ENCODE measurements at regions not wholly inside any gene's neighbourhood (a gene's known extent, or its start where the extent isn't known, plus 50 kb on each side); places are given as distances from the start of the nearest gene placed in this dataset.
A peak's percentile ranks its signal among the peaks of the same experiment; 100 is the strongest.

DNA sequence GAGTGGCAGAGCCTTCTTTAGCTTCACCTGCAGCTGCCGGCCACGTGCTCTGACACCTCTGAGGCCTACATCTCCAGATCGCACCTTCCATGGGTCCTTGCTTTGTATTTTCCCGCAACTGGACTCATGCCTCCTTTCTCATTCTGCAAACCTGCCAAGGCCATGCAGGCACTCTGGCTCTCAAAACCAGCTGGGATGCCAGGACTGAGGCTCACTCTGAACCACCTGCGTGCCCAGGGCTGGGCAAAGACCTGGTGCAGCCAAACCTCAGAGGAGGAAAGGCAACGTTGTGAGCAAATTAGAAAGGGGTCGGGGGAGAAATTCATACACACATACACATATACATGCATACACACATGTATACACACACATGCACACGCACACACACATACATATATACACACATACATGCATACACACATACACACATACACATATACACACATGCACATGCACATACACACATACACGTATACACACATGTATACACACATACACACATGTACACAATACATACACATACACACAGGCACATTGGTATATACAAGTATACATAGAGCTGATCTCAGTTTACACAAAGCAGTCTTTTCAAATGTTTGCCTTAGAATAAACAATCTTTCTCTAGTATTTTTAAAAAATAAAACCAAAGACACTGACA is 125.2 kb downstream of the RTP5 start:
- Mint-ChIP-seq H3K9me3 (peaks cover 12% of the 10 kb centered on the region), H3K4me3 (no peak overlapping the region), H3K27me3 (ENCODE audit: low read depth, poor library complexity) (peaks cover 20% of the 10 kb centered on the region), H3K27ac (no peak overlapping the region), H3K4me1 (no peaks in the 10 kb centered on the region), H3K36me3 (ENCODE audit: low read depth) (no peaks in the 10 kb centered on the region)
- DNase-seq, result no peak
- TF ChIP-seq, protein P1, sequence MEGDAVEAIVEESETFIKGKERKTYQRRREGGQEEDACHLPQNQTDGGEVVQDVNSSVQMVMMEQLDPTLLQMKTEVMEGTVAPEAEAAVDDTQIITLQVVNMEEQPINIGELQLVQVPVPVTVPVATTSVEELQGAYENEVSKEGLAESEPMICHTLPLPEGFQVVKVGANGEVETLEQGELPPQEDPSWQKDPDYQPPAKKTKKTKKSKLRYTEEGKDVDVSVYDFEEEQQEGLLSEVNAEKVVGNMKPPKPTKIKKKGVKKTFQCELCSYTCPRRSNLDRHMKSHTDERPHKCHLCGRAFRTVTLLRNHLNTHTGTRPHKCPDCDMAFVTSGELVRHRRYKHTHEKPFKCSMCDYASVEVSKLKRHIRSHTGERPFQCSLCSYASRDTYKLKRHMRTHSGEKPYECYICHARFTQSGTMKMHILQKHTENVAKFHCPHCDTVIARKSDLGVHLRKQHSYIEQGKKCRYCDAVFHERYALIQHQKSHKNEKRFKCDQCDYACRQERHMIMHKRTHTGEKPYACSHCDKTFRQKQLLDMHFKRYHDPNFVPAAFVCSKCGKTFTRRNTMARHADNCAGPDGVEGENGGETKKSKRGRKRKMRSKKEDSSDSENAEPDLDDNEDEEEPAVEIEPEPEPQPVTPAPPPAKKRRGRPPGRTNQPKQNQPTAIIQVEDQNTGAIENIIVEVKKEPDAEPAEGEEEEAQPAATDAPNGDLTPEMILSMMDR (IDR thresholded peaks at IDR 0.05), result no peak

DNA sequence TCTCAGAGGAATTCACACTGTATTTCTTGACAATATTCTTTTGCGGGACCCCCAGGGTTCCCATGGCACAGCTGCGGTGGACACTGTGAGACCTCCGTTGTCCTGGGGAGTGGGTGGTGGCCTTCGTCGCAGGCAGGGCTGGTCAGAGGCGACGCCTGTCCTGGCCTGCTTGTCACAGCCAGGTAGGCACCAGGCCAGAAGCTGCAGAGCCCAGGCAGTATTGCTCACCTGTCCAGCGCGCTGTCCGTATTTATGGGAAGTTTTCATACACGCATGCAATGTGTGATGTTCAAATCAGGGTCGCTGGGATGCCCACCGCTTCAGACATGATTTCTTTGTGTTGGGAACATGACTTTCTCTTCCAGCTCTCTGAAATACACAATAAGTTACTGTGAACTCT is 126.6 kb downstream of the RTP5 start:
- H3K4me1 Mint-ChIP-seq, result no peaks in the 10 kb centered on the region
- H3K27me3 Mint-ChIP-seq (ENCODE audit: low read depth, poor library complexity), result peaks cover 20% of the 10 kb centered on the region
- DNase-seq, result no peak
- no peak overlapping the region for H3K4me3 Mint-ChIP-seq
- peaks cover 4% of the 10 kb centered on the region for H3K9me3 Mint-ChIP-seq
- no peaks in the 10 kb centered on the region for H3K36me3 Mint-ChIP-seq (ENCODE audit: low read depth)
- TF ChIP-seq, protein P1 (IDR thresholded peaks at IDR 0.05), result no peak
- H3K27ac Mint-ChIP-seq, result no peak overlapping the region

DNA sequence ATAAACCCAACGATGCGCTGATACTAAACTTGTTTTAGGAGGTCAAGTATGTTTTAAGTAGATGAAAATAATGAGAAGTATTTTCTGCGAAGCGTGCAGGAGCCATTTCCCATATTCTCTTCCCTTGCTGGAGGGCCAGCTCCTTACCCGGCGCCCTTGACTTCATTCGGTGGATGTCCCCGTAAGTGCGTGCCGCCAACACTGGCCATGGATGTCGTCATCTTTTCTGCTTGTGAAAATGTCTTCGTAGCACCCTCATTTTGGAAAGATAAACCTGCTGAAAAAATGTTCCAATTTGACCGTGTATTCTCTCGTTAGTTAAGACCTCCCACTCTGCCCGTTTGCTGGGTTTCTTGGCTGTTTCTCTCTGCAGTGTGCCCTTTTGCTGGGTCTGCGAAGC is 127.5 kb downstream of the RTP5 start:
- H3K27ac Mint-ChIP-seq, result no peak overlapping the region
- DNase-seq, result no peak
- peaks cover under 1% of the 10 kb centered on the region for H3K4me1 Mint-ChIP-seq
- H3K4me3 Mint-ChIP-seq, result no peak overlapping the region
- peaks cover 20% of the 10 kb centered on the region for H3K27me3 Mint-ChIP-seq (ENCODE audit: low read depth, poor library complexity)
- TF ChIP-seq, protein P1 (IDR thresholded peaks at IDR 0.05), result no peak
- no peaks in the 10 kb centered on the region for H3K36me3 Mint-ChIP-seq (ENCODE audit: low read depth)
- H3K9me3 Mint-ChIP-seq, result no peaks in the 10 kb centered on the region

DNA sequence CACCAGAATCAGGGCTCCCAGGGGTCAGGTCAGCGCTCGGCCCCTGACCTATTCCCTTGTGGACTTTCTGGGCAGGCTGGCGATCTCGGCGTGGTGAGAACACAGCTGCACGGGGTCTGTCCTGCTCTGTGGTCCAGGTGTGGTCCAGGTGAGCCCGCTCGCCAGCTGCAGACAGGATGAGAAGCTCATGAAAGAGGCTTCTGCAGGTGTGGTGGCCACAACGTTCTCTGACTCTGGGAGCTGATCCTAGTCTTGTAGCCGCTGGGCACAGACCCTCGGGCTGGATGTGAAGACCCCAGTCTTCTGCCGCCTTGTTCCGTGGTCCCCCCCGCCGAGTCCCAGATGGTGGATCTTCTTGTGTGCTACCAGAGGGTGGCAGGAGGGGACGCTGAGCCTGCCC is 129.7 kb downstream of the RTP5 start:
- peaks cover 4% of the 10 kb centered on the region for H3K9me3 Mint-ChIP-seq
- TF ChIP-seq, protein P1 (IDR thresholded peaks at IDR 0.05), result no peak
- DNase-seq, result no peak
- H3K27ac Mint-ChIP-seq, result no peak overlapping the region
- H3K36me3 Mint-ChIP-seq (ENCODE audit: low read depth), result no peaks in the 10 kb centered on the region
- H3K4me3 Mint-ChIP-seq, result no peak overlapping the region
- H3K4me1 Mint-ChIP-seq, result peaks cover 11% of the 10 kb centered on the region
- H3K27me3 Mint-ChIP-seq (ENCODE audit: low read depth, poor library complexity), result peaks cover 20% of the 10 kb centered on the region

DNA sequence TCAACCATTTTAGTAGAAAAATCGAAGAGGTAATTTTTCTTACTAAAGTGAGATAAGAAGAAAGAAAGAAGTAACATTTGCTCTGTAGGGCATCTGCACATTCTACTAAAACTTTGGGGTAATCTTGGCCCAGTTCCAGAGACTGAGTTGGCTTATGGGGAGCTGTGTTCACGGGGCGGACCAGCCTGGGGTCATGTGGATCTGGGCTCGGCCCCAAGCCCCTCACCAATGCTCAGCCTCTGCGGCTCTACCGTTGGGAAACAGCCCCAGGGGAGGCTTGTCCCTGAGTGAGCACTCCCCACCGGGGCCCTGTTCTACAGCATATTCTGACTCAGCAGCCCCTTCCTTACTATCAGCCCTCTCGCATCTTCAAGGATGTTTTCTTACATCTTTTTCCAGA is 132.3 kb downstream of the RTP5 start:
- H3K9me3 Mint-ChIP-seq, result peaks cover 17% of the 10 kb centered on the region
- peaks cover 11% of the 10 kb centered on the region for H3K4me1 Mint-ChIP-seq
- H3K27ac Mint-ChIP-seq, result no peak overlapping the region
- peaks cover 12% of the 10 kb centered on the region for H3K27me3 Mint-ChIP-seq (ENCODE audit: low read depth, poor library complexity)
- H3K4me3 Mint-ChIP-seq, result no peak overlapping the region
- TF ChIP-seq, protein P1 (IDR thresholded peaks at IDR 0.05), result no peak
- peaks cover 8% of the 10 kb centered on the region for H3K36me3 Mint-ChIP-seq (ENCODE audit: low read depth)
- no peak for DNase-seq

DNA sequence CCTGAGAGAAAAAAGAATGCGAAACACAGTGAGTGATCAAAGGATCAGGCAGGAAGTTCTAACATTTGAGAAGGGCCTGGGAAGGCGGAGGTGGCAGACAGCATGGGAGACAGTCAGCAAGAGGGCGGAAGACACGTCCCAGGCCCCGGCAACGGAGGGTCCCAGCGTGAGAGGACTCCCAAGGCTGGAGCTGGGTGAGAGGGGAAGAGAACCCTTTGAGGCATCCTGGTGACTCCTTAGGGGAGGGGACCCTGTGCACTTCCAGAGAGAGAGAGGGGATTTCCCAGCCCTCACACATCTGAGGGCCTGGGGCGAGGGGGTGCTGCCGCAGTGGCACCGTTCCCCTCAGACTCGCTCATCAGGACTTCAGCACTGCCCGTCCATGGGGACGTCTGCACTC is 133.4 kb downstream of the RTP5 start:
- H3K36me3 Mint-ChIP-seq (ENCODE audit: low read depth), result peaks cover 8% of the 10 kb centered on the region
- TF ChIP-seq, protein P1 (IDR thresholded peaks at IDR 0.05), result no peak
- no peak for DNase-seq
- H3K4me1 Mint-ChIP-seq, result peaks cover 11% of the 10 kb centered on the region
- peaks cover 17% of the 10 kb centered on the region for H3K9me3 Mint-ChIP-seq
- peak overlapping the region; percentile 65 for H3K27ac Mint-ChIP-seq
- no peak overlapping the region for H3K4me3 Mint-ChIP-seq
- peaks cover 9% of the 10 kb centered on the region for H3K27me3 Mint-ChIP-seq (ENCODE audit: low read depth, poor library complexity)

Measured in nephron progenitor cell (in vitro differentiated cells).